ENCODE measurements at regions not wholly inside any gene's neighbourhood (a gene's known extent, or its start where the extent isn't known, plus 50 kb on each side); places are given as distances from the start of the nearest gene placed in this dataset.
A peak's percentile ranks its signal among the peaks of the same experiment; 100 is the strongest.

- peak in 1 of 2 donors; percentile 3 for DNase-seq (ENCODE audit: low spot score in 2 of 2)
- FAIRE-seq, result no peak
Observed at GRCh38 chr5:71937921-71938698, 169.2 kb upstream of the MAP1B start.

- FAIRE-seq (no peak), DNase-seq (ENCODE audit: low spot score in 2 of 2) (no peak)
Observed at GRCh38 chr5:71938895-71939294, 168.4 kb upstream of the MAP1B start.

- FAIRE-seq (no peak), DNase-seq (ENCODE audit: low spot score in 2 of 2) (no peak)
Observed at GRCh38 chr5:71939452-71940230, 167.6 kb upstream of the MAP1B start.

- no peak for FAIRE-seq
Observed at GRCh38 chr5:71943874-71944273, 163.4 kb upstream of the MAP1B start.

GRCh38 chr5:71945436-71945835 is 161.8 kb upstream of the MAP1B start:
- DNase-seq (ENCODE audit: low spot score in 2 of 2) (no peak), FAIRE-seq (no peak)

More at GRCh38 chr5:71943874-71944273, 163.4 kb upstream of the MAP1B start:
- no peak for DNase-seq (ENCODE audit: low spot score in 2 of 2)

GRCh38 chr5:71946343-71947030 is 160.8 kb upstream of the MAP1B start:
- DNase-seq (ENCODE audit: low spot score in 2 of 2) (no peak), FAIRE-seq (no peak)

GRCh38 chr5:71948206-71948605 is 159.1 kb upstream of the MAP1B start:
- DNase-seq (ENCODE audit: low spot score in 2 of 2), result no peak
- FAIRE-seq, result no peak

- FAIRE-seq (no peak), DNase-seq (ENCODE audit: low spot score in 2 of 2) (no peak)
Observed at GRCh38 chr5:71949772-71950171, 157.5 kb upstream of the MAP1B start.

- no peak for FAIRE-seq
Observed at GRCh38 chr5:71953866-71954265, 153.4 kb upstream of the MAP1B start.

GRCh38 chr5:71954329-71954728 is 152.9 kb upstream of the MAP1B start:
- FAIRE-seq (no peak), DNase-seq (ENCODE audit: low spot score in 2 of 2) (no peak)

More at GRCh38 chr5:71953866-71954265, 153.4 kb upstream of the MAP1B start:
- no peak for DNase-seq (ENCODE audit: low spot score in 2 of 2)

GRCh38 chr5:71955723-71956122 is 151.6 kb upstream of the MAP1B start:
- FAIRE-seq (no peak), DNase-seq (ENCODE audit: low spot score in 2 of 2) (no peak)

GRCh38 chr5:71957292-71957898 is 149.9 kb upstream of the MAP1B start:
- FAIRE-seq (no peak), DNase-seq (ENCODE audit: low spot score in 2 of 2) (no peak)

GRCh38 chr5:71960195-71960594 is 147.1 kb upstream of the MAP1B start:
- no peak for FAIRE-seq
- no peak for DNase-seq (ENCODE audit: low spot score in 2 of 2)

GRCh38 chr5:71961786-71962185 is 145.5 kb upstream of the MAP1B start:
- DNase-seq (ENCODE audit: low spot score in 2 of 2) (no peak), FAIRE-seq (no peak)

- DNase-seq (ENCODE audit: low spot score in 2 of 2) (no peak), FAIRE-seq (no peak)
Observed at GRCh38 chr5:71969460-71969859, 137.8 kb upstream of the MAP1B start.

GRCh38 chr5:71971862-71972261 is 135.4 kb upstream of the MAP1B start:
- FAIRE-seq, result no peak
- DNase-seq (ENCODE audit: low spot score in 2 of 2), result no peak

GRCh38 chr5:71972777-71973473 is 134.3 kb upstream of the MAP1B start:
- FAIRE-seq (no peak), DNase-seq (ENCODE audit: low spot score in 2 of 2) (no peak)

- DNase-seq (ENCODE audit: low spot score in 2 of 2), result no peak
Observed at GRCh38 chr5:71973563-71973962, 133.7 kb upstream of the MAP1B start.

GRCh38 chr5:71974165-71974564 is 133.1 kb upstream of the MAP1B start:
- FAIRE-seq, result no peak

More at GRCh38 chr5:71973563-71973962, 133.7 kb upstream of the MAP1B start:
- FAIRE-seq, result no peak

GRCh38 chr5:71974622-71975021 is 132.7 kb upstream of the MAP1B start:
- no peak for DNase-seq (ENCODE audit: low spot score in 2 of 2)
- no peak for FAIRE-seq

More at GRCh38 chr5:71974165-71974564, 133.1 kb upstream of the MAP1B start:
- peak in 1 of 2 donors; percentile 7 for DNase-seq (ENCODE audit: low spot score in 2 of 2)
